Skeletal muscle tissue (tissue), 3 donors: ENCODE measurements at regions not wholly inside any gene's neighbourhood (a gene's known extent, or its start where the extent isn't known, plus 50 kb on each side); places are given as distances from the start of the nearest gene placed in this dataset.

ENCODE experiments used
- H3K27ac ChIP-seq: one replicate; pipeline ENCODE4 v1.7.0; 2013; ENCODE audit warnings: mild to moderate bottlenecking, low read depth, low read length, inconsistent platforms
- H3K27me3 ChIP-seq, 3 donors: one replicate each; pipeline ENCODE4 v1.7.0; 2013; ENCODE audit warnings: low read length in 3 of 3; ENCODE audit not compliant: control insufficient read depth in 3 of 3, insufficient read depth in 3 of 3
- H3K36me3 ChIP-seq, 3 donors: one replicate each; pipeline ENCODE4 v1.7.0; 2013; ENCODE audit warnings: low read length in 3 of 3; ENCODE audit not compliant: control insufficient read depth in 3 of 3, insufficient read depth in 3 of 3
- H3K4me1 ChIP-seq, 3 donors: one replicate each; pipeline ENCODE4 v1.7.0; 2013; ENCODE audit warnings: low read length in 3 of 3, mild to moderate bottlenecking in 3 of 3; ENCODE audit not compliant: control insufficient read depth in 3 of 3, insufficient read depth in 3 of 3
- H3K4me3 ChIP-seq, 3 donors: one replicate each; pipeline ENCODE4 v1.7.0; 2013; ENCODE audit warnings: low read length in 3 of 3
- H3K9ac ChIP-seq, 3 donors: one replicate each; pipeline ENCODE4 v1.7.0; 2013; ENCODE audit warnings: low read length in 3 of 3, mild to moderate bottlenecking in 3 of 3, moderate library complexity in 2 of 3, low read depth in 1 of 3
- H3K9me3 ChIP-seq, 3 donors: one replicate each; pipeline ENCODE4 v1.7.0; 2013; ENCODE audit warnings: low read length in 3 of 3; ENCODE audit not compliant: control insufficient read depth in 3 of 3
- donor health status: Osteomylitis.

GRCh38 chr1:36590264-36590663, 107.6 kb upstream of the CSF3R start:
- Histone ChIP-seq H3K9ac (no peak overlapping the region), H3K27ac (no peak overlapping the region), H3K9me3 (no peaks in the 10 kb centered on the region), H3K4me3 (no peak overlapping the region), H3K36me3 (no peaks in the 10 kb centered on the region), H3K4me1 (no peaks in the 10 kb centered on the region), H3K27me3 (peaks cover 57 to 74% (median 74%) of the 10 kb centered on the region in 3 donors)

- Histone ChIP-seq H3K9me3 (no peaks in the 10 kb centered on the region), H3K36me3 (no peaks in the 10 kb centered on the region), H3K4me3 (no peak overlapping the region), H3K9ac (no peak overlapping the region), H3K27ac (no peak overlapping the region), H3K4me1 (no peaks in the 10 kb centered on the region), H3K27me3 (peaks cover 62 to 81% (median 79%) of the 10 kb centered on the region in 3 donors)
Observed at GRCh38 chr1:36588972-36589371, 106.3 kb upstream of the CSF3R start.

- no peak overlapping the region for H3K9ac ChIP-seq
- peaks cover 59 to 75% (median 72%) of the 10 kb centered on the region in 3 donors for H3K27me3 ChIP-seq
- H3K9me3 ChIP-seq = no peaks in the 10 kb centered on the region
Observed at GRCh38 chr1:36585569-36586548, 103.1 kb upstream of the CSF3R start.

GRCh38 chr1:36584874-36585453, 102.3 kb upstream of the CSF3R start:
- no peak overlapping the region for H3K4me3 ChIP-seq
- no peak overlapping the region for H3K27ac ChIP-seq
- H3K27me3 ChIP-seq = peaks cover 62 to 76% (median 75%) of the 10 kb centered on the region in 3 donors
- no peaks in the 10 kb centered on the region for H3K4me1 ChIP-seq
- no peak overlapping the region for H3K9ac ChIP-seq
- no peaks in the 10 kb centered on the region for H3K36me3 ChIP-seq
- no peaks in the 10 kb centered on the region for H3K9me3 ChIP-seq

More at GRCh38 chr1:36585569-36586548, 103.1 kb upstream of the CSF3R start:
- Histone ChIP-seq H3K36me3 (no peaks in the 10 kb centered on the region), H3K4me1 (no peaks in the 10 kb centered on the region), H3K4me3 (no peak overlapping the region), H3K27ac (no peak overlapping the region)

- no peak overlapping the region for H3K4me3 ChIP-seq
- no peaks in the 10 kb centered on the region for H3K4me1 ChIP-seq
- H3K9ac ChIP-seq = no peak overlapping the region
- no peak overlapping the region for H3K27ac ChIP-seq
- H3K27me3 ChIP-seq = peaks cover 57 to 71% (median 68%) of the 10 kb centered on the region in 3 donors
- H3K9me3 ChIP-seq = no peaks in the 10 kb centered on the region
- H3K36me3 ChIP-seq = no peaks in the 10 kb centered on the region
Observed at GRCh38 chr1:36583980-36584782, 101.5 kb upstream of the CSF3R start.

GRCh38 chr1:36583080-36583479, 100.4 kb upstream of the CSF3R start:
- H3K36me3 ChIP-seq = no peaks in the 10 kb centered on the region
- no peak overlapping the region for H3K4me3 ChIP-seq
- H3K27ac ChIP-seq = no peak overlapping the region
- H3K9ac ChIP-seq = no peak overlapping the region
- H3K9me3 ChIP-seq = no peaks in the 10 kb centered on the region
- H3K27me3 ChIP-seq = peaks cover 47 to 64% (median 57%) of the 10 kb centered on the region in 3 donors
- no peaks in the 10 kb centered on the region for H3K4me1 ChIP-seq

GRCh38 chr1:36582066-36582755, 99.5 kb upstream of the CSF3R start:
- Histone ChIP-seq H3K27ac (no peak overlapping the region), H3K27me3 (peaks cover 39 to 55% (median 48%) of the 10 kb centered on the region in 3 donors)

GRCh38 chr1:36580524-36580923, 97.8 kb upstream of the CSF3R start:
- H3K27ac ChIP-seq = no peak overlapping the region
- H3K27me3 ChIP-seq = peaks cover 31 to 45% (median 37%) of the 10 kb centered on the region in 3 donors
- H3K36me3 ChIP-seq = no peaks in the 10 kb centered on the region
- H3K4me3 ChIP-seq = no peak overlapping the region
- H3K9me3 ChIP-seq = no peaks in the 10 kb centered on the region
- no peaks in the 10 kb centered on the region for H3K4me1 ChIP-seq
- H3K9ac ChIP-seq = no peak overlapping the region

More at GRCh38 chr1:36582066-36582755, 99.5 kb upstream of the CSF3R start:
- H3K4me3 ChIP-seq = no peak overlapping the region
- no peak overlapping the region for H3K9ac ChIP-seq
- no peaks in the 10 kb centered on the region for H3K4me1 ChIP-seq
- H3K36me3 ChIP-seq = no peaks in the 10 kb centered on the region
- no peaks in the 10 kb centered on the region for H3K9me3 ChIP-seq

- H3K4me3 ChIP-seq = no peak overlapping the region
- no peak overlapping the region for H3K9ac ChIP-seq
- no peak overlapping the region for H3K27ac ChIP-seq
- H3K4me1 ChIP-seq = no peaks in the 10 kb centered on the region
- peaks cover 33 to 44% (median 39%) of the 10 kb centered on the region in 3 donors for H3K27me3 ChIP-seq
- no peaks in the 10 kb centered on the region for H3K9me3 ChIP-seq
- no peaks in the 10 kb centered on the region for H3K36me3 ChIP-seq
Observed at GRCh38 chr1:36579039-36579438, 96.3 kb upstream of the CSF3R start.
